Thyroid gland (tissue), 4 donors: ENCODE measurements at regions not wholly inside any gene's neighbourhood (a gene's known extent, or its start where the extent isn't known, plus 50 kb on each side); places are given as distances from the start of the nearest gene placed in this dataset.
"Not testable (repeated sequence)": the region's sequence is repeated elsewhere in the genome, so short reads cannot be mapped to it uniquely, and the experiment has no call there.

Experiments used
- DNase-seq, 2 donors: peaks; one replicate each; pipeline ENCODE4 v3.0.0-alpha.2; 2019
- H3K27ac ChIP-seq, 3 donors: fragments of 200-600 bp; sonication (generic); 1 replicate in 2 of 3; 2 replicates in 1 of 3; pipeline ENCODE4 v1.5.1; 2016 to 2019; ENCODE audit warnings: mild to moderate bottlenecking in 1 of 3, moderate library complexity in 1 of 3
- H3K27me3 ChIP-seq: fragments of 200-600 bp; sonication (generic); one replicate; pipeline ENCODE4 v1.5.1; 2019
- H3K36me3 ChIP-seq, 2 donors: fragments of 200-600 bp; sonication (generic); one replicate each; pipeline ENCODE4 v1.5.1; 2016 to 2019
- H3K4me1 ChIP-seq, 2 donors: fragments of 200-600 bp; sonication (generic); one replicate each; pipeline ENCODE4 v1.5.1; 2017 to 2019
- H3K4me3 ChIP-seq, 3 donors: fragments of 200-600 bp; sonication (generic); replicated peaks in 1 of 3; 1 replicate in 2 of 3; 2 replicates in 1 of 3; pipeline ENCODE4 v1.5.1; 2016; ENCODE audit warnings: mild to moderate bottlenecking in 1 of 3
- H3K9me3 ChIP-seq: fragments of 200-600 bp; sonication (generic); one replicate; pipeline ENCODE4 v1.5.1; 2017
- POLR2A ChIP-seq, 2 donors: fragments of 450-650 bp; IDR thresholded peaks; one replicate each; pipeline ENCODE4 v1.6.1; 2017; ENCODE audit warnings: antibody characterized with exemption in 2 of 2, mild to moderate bottlenecking in 2 of 2, moderate library complexity in 1 of 2
- WGBS, 2 donors: methylation state at CpG; one replicate each; pipeline ENCODE4 v1.1.5; 2017; 5-methylcytosine and 5-hydroxymethylcytosine counted together
- intact Hi-C: fragments of 100-400 bp; cut with DNase I; formaldehyde crosslinking; loops from one replicate; pipeline ENCODE4 v1.15.1; 2023
- TF ChIP-seq, protein P1 (sequence below), 6 experiments: fragments of 200-600 bp in 3 of 6; fragments of 450-650 bp in 3 of 6; sonication (generic) in 3 of 6; IDR thresholded peaks; one replicate each; pipeline ENCODE4 v1.5.1; 2016 to 2019; ENCODE audit warnings: antibody characterized with exemption in 6 of 6, mild to moderate bottlenecking in 2 of 6, inconsistent platforms in 1 of 6, moderate library complexity in 1 of 6

DNA sequence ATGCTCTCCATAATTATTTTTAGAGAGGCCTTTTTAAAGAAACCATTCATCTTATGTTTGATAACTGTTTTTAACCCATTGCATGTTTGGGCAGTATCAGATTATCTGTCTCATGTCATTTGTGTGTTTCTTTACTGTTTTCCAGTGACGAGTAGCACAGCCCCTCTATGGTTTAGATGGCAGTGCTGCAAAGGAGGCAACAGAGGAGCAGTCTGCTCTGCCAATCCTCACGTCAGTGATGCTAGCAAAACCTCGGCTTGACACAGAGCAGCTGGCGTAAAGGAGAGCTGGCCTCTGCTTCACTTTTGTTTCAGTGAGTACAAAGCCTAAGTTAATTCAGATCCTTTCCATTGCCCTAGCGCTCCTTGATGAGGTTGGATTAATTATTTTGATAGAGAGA is 80.4 kb upstream of the GARIN1A start:
- no peaks in the 10 kb centered on the region for H3K27me3 ChIP-seq

DNA sequence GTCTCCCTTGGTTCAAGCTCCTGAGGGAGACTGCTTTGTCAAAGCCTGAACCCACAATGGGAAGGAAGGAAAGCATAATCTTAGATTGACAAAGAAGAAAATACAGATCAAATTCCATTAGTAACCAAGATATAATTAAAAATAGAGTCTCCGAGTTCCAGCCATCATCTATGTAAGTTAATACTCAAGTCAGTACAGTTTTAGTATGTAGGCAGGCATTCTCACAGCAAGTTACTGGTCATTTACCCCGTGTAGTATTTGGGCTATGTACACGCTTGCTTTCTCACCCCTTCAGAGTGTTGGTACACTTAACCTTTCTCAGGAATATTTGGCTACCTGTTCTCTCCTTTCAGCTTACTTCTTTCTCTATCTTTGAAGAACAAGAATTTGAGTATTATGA is 79.9 kb upstream of the GARIN1A start:
- H3K4me1 ChIP-seq, H3K9me3 ChIP-seq, H3K27me3 ChIP-seq, intact Hi-C loops, H3K27ac ChIP-seq, DNase-seq, H3K4me3 ChIP-seq: not testable (repeated sequence)
- 100% methylated on average over 1 of the region's 3 CpGs; no CpG with 5 or more reads in 1 of the 2 donors for WGBS, 2 donors
- peaks cover 6 to 17% of the 10 kb centered on the region in 2 donors for H3K36me3 ChIP-seq

More for the DNA sequence above, 80.4 kb upstream of the GARIN1A start:
- WGBS, 2 donors, result 97 to 98% methylated on average over 5 of the region's 5 CpGs
- no peak overlapping the region for H3K4me3 ChIP-seq
- peaks cover 6 to 14% of the 10 kb centered on the region in 2 donors for H3K36me3 ChIP-seq
- intact Hi-C loops, result no loop called here
- H3K9me3 ChIP-seq, result no peaks in the 10 kb centered on the region
- no peak for DNase-seq
- TF ChIP-seq POLR2A (IDR thresholded peaks at IDR 0.05), result no peak
- TF ChIP-seq, protein P1, sequence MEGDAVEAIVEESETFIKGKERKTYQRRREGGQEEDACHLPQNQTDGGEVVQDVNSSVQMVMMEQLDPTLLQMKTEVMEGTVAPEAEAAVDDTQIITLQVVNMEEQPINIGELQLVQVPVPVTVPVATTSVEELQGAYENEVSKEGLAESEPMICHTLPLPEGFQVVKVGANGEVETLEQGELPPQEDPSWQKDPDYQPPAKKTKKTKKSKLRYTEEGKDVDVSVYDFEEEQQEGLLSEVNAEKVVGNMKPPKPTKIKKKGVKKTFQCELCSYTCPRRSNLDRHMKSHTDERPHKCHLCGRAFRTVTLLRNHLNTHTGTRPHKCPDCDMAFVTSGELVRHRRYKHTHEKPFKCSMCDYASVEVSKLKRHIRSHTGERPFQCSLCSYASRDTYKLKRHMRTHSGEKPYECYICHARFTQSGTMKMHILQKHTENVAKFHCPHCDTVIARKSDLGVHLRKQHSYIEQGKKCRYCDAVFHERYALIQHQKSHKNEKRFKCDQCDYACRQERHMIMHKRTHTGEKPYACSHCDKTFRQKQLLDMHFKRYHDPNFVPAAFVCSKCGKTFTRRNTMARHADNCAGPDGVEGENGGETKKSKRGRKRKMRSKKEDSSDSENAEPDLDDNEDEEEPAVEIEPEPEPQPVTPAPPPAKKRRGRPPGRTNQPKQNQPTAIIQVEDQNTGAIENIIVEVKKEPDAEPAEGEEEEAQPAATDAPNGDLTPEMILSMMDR (IDR thresholded peaks at IDR 0.05), result no peak
- H3K27ac ChIP-seq, result no peak overlapping the region
- no peaks in the 10 kb centered on the region for H3K4me1 ChIP-seq

DNA sequence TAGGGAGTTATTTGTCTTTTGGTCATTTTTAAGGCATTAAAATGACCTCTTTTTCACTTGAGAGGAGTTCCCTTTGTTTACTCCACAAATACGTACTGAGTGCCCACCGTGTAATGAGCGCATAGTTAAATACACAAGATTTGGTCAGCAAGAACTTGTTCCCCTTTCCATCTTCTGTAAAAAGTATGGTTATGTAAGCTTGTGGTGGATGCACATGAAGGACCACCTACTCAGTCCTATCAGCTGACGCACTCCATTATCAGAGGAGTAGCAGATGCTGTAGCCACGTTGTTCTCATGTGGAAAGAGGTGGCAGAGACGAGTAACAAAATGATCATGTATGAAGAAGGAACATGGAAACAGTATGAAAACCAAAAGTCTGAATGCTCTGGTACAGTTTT is 78.0 kb upstream of the GARIN1A start:
- peaks cover 6 to 17% of the 10 kb centered on the region in 2 donors for H3K36me3 ChIP-seq
- H3K9me3 ChIP-seq, H3K27me3 ChIP-seq, H3K4me1 ChIP-seq, intact Hi-C loops, DNase-seq, H3K4me3 ChIP-seq, H3K27ac ChIP-seq: not testable (repeated sequence)
- 91 to 92% methylated on average over 6 of the region's 6 CpGs for WGBS, 2 donors

DNA sequence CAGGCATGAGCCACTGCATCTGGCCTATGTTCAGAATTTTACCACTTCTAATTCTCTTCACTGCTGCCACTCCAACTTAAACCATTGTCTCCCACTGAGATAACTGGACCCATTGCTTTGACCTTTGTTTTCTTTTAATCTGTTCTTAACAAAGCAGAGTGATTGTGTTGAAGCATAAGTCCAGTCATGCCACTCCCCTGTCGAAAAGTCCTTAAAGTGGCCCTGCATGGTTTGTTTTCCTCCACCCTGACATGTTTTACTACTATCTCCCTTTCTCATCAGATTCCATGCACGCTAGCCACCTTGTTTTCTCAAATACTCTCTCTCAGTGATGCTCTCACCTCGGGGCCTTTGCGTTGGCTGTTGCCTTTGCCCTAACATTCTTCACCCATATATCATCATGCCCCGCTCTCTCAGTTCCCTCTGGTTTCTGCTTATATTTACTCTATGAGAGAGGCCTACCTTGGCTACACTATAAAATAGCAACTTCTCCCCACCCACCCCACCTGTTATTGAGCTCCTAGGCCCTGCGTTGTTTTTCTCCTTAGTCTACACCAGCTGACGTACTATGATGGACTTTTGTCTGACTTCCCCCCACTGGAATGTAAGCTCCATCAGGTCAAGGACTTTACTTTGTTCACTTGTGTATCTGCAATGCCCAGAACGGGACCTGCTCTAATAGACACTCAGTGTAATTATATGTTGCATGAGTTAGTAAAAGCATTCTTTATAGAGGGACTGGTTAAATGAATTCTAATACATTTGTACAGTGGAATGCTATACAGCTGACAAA is 75.6 kb upstream of the GARIN1A start:
- H3K27me3 ChIP-seq, H3K27ac ChIP-seq, DNase-seq, H3K4me3 ChIP-seq, intact Hi-C loops, H3K4me1 ChIP-seq, H3K9me3 ChIP-seq: not testable (repeated sequence)
- H3K36me3 ChIP-seq, result peaks cover 6 to 17% of the 10 kb centered on the region in 2 donors
- 79 to 82% methylated on average over 8 of the region's 8 CpGs for WGBS, 2 donors

DNA sequence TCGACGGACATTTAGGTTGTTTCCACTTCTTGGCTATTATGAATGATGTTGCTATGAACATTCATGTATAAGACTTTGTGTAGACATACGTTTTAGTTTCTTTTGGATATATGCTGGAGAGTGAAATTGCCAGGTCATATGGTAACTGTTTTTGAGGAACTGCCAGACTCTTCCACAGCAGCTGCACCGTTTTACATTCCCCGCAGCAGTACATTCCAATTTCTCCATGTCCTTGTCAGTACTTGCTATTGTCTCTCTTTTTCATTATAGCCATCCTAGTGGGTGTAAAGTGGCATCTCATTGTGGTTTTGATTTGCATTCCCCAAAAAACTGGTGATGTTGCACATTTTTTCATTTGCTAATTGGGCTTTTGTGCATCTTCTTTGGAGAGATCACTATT is 73.1 kb upstream of the GARIN1A start:
- DNase-seq, H3K4me3 ChIP-seq, H3K27me3 ChIP-seq, H3K4me1 ChIP-seq, H3K9me3 ChIP-seq, H3K27ac ChIP-seq, intact Hi-C loops, H3K36me3 ChIP-seq: not testable (repeated sequence)
- 87 to 89% methylated on average over 5 of the region's 5 CpGs for WGBS, 2 donors

DNA sequence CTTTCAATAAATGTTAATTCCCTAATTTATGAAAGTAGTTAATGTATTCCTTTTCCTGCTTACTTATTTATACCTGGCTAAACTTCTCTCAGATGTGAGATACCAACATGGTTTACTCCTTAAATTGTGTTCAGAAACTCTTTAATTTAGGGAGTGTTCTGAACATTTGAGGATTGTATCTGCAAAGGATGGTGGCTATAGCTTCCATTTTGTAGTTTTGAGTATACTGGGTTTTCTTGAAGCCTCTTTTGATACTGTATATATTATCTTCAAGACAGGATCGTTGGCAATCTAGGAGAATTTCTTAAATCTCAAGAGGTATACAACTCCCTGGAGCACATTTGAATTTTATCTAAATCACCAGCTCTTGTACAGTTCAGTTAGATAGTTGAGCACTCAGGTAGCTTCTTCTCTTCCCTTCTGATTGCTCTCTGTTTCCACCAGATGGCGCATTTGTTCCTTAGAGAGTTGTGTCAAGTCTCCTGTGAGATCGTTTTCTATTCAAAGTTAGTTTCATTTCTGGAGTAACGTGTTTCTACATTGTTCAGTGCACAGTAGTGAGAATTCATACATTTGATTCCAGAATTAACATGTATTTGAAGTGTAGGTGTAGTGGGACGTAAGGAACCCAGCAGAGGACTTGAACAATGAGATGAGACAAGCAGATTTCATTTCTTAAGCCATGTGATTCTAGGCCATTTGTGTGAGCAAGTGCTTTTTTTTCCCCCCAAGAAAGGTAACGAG is 63.2 kb upstream of the GARIN1A start:
- H3K36me3 ChIP-seq, H3K4me3 ChIP-seq, H3K4me1 ChIP-seq, H3K27me3 ChIP-seq, H3K9me3 ChIP-seq: not testable (repeated sequence)
- peak; percentile 15 to 27 for DNase-seq
- intact Hi-C loops, result loop anchor here (10.0 kb wide), 1 partner anchor 276 kb away; no protein-coding TSS in a partner anchor
- 11 to 16% methylated on average over 6 of the region's 6 CpGs for WGBS, 2 donors
- TF ChIP-seq, protein P1 (IDR thresholded peaks at IDR 0.05), result peak in 4 of 6 experiments; percentile 48 to 70 (median 60)
- peak overlapping the region in 1 of 3 donors; percentile 28 for H3K27ac ChIP-seq

DNA sequence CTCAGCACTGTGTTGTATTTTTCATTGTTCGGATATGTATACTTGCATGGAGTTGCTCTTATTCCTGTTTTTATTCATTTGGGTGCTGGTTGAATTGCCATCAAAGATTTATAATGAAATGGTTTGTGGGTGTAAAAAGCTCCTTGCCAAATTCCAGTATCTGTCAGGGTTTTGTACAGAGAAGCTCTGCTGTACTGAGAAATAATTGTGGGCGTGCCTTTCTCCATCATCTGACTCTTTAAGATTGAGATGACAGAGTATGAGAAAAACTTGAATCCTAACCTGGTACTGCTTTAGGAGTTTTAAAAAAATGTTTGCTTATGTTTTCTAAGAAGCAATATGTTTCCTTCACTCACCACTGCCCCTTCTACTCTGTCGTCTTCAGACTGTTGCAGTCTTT is 58.7 kb upstream of the GARIN1A start:
- H3K4me1 ChIP-seq, H3K4me3 ChIP-seq, H3K27me3 ChIP-seq, H3K27ac ChIP-seq, intact Hi-C loops, H3K36me3 ChIP-seq, DNase-seq, H3K9me3 ChIP-seq: not testable (repeated sequence)
- WGBS, 2 donors, result 95 to 98% methylated on average over 3 of the region's 3 CpGs

DNA sequence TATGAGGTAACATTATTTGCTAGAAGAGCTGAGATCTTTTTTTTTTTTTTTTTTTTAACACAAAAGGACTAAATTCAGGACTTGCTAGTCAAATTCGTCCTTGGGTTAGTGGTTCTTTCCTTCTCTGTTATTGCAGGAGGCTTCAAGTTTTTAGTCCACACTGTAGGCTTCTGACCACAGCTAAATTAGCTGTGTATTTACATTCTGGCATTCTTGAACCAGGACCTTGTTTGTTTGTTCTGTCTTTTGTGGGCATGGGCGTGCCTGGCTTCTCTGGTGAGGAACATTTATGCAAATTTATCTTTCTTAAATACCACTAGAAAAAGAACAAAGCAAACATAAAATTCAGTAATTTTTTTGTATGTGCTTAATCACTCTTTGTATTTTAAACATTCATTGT is 57.3 kb upstream of the GARIN1A start:
- DNase-seq, H3K27me3 ChIP-seq, H3K4me1 ChIP-seq, intact Hi-C loops, H3K9me3 ChIP-seq, H3K4me3 ChIP-seq, H3K27ac ChIP-seq: not testable (repeated sequence)
- H3K36me3 ChIP-seq, result peaks cover 14 to 15% of the 10 kb centered on the region in 2 donors
- 96% methylated on average over 2 of the region's 2 CpGs for WGBS, 2 donors

DNA sequence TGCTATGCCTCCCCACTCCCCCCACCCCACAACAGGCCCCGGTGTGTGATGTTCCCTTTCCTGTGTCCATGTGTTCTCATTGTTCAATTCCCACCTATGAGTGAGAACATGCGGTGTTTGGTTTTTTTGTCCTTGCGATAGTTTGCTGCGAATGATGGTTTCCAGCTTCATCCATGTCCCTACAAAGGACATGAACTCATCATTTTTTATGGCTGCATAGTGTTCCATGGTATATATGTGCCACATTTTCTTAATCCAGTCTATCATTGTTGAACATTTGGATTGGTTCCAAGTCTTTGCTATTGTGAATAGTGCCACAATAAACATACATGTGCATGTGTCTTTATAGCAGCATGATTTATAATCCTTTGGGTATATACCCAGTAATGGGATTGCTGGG is 55.3 kb upstream of the GARIN1A start:
- H3K27me3 ChIP-seq, H3K4me1 ChIP-seq, DNase-seq, H3K9me3 ChIP-seq, intact Hi-C loops, H3K4me3 ChIP-seq, H3K27ac ChIP-seq: not testable (repeated sequence)
- 97 to 100% methylated on average over 4 of the region's 4 CpGs for WGBS, 2 donors
- peaks cover 11 to 15% of the 10 kb centered on the region in 2 donors for H3K36me3 ChIP-seq
